ENCODE measurements at regions not wholly inside any gene's neighbourhood (a gene's known extent, or its start where the extent isn't known, plus 50 kb on each side); places are given as distances from the start of the nearest gene placed in this dataset.

- no peaks in the 10 kb centered on the region for H3K27me3 ChIP-seq (ENCODE audit: insufficient read depth, low read length)
- H2BK12ac ChIP-seq (ENCODE audit: insufficient read length, low read depth, low read length), result no peak overlapping the region
- no peak overlapping the region for H4K91ac ChIP-seq (ENCODE audit: insufficient read length, low read depth, low read length)
- H3K9me3 ChIP-seq (ENCODE audit: control insufficient read depth, low read depth, low read length), result no peaks in the 10 kb centered on the region
- no peak overlapping the region for H3K27ac ChIP-seq (ENCODE audit: insufficient read length, low read depth, low read length)
- H2AK5ac ChIP-seq (ENCODE audit: insufficient read length, low read length), result no peak overlapping the region
- Mint-ChIP-seq H3K27me3 (ENCODE audit: low read depth) (peaks cover 2% of the 10 kb centered on the region), H3K9me3 (0 out of 5 replicates have a peak, but pooled peaks cover 0 to under 1% of the 10 kb centered on the region in 2 experiments), H3K4me3 (no peak overlapping the region), H3K36me3 (ENCODE audit: insufficient read depth in 1 of 3, low read depth in 3 of 3) (no peaks in the 10 kb centered on the region), H3K4me1 (peaks cover 7 to 20% of the 10 kb centered on the region in 2 experiments), H3K27ac (no peak overlapping the region)
- no peak overlapping the region for H3T11ph ChIP-seq (ENCODE audit: low read length)
- H3K23ac ChIP-seq (ENCODE audit: insufficient read length, low read depth, low read length), result no peak overlapping the region
- no peak overlapping the region for H3K14ac ChIP-seq (ENCODE audit: insufficient read depth, low read length)
- H3K4ac ChIP-seq (ENCODE audit: low read depth, low read length), result no peak overlapping the region
- no peaks in the 10 kb centered on the region for H3K79me1 ChIP-seq (ENCODE audit: insufficient read depth, low read depth, low read length, poor library complexity, severe bottlenecking)
- no peak overlapping the region for H4K8ac ChIP-seq (replicated peaks; ENCODE audit: insufficient read length, low read depth, low read length)
- no peaks in the 10 kb centered on the region for H3K4me1 ChIP-seq (ENCODE audit: insufficient read depth, low read length)
- H3K23me2 ChIP-seq (ENCODE audit: insufficient read length, low read depth, low read length, poor library complexity, severe bottlenecking), result no peaks in the 10 kb centered on the region
- peak; percentile 10 for DNase-seq
- no CpG with 5 or more reads among the region's 6 CpGs for WGBS (ENCODE audit: extremely low coverage, insufficient read length, low lambda C conversion rate)
- H2BK5ac ChIP-seq (ENCODE audit: insufficient read length, low read length), result no peak overlapping the region
- H2BK20ac ChIP-seq (ENCODE audit: low read depth, low read length, poor library complexity, severe bottlenecking), result no peak overlapping the region
- no peak overlapping the region for H3K9ac ChIP-seq (ENCODE audit: extremely low read depth, insufficient read length, low read length)
- H2BK120ac ChIP-seq (ENCODE audit: low read depth, low read length, poor library complexity, severe bottlenecking), result no peak overlapping the region
- H3K79me2 ChIP-seq (ENCODE audit: insufficient read depth, low read length), result no peaks in the 10 kb centered on the region
- no peak overlapping the region for H4K5ac ChIP-seq (ENCODE audit: insufficient read length, low read depth, low read length)
- no peak for TF ChIP-seq CTCF (conservative IDR thresholded peaks at IDR 0.05)
- no peak overlapping the region for H3K4me2 ChIP-seq (ENCODE audit: insufficient read depth, insufficient read length, low read length)
- no peak overlapping the region for H2AFZ ChIP-seq (ENCODE audit: low read length)
- H3K56ac ChIP-seq (ENCODE audit: insufficient read length, low read depth, low read length), result no peak overlapping the region
- no peak overlapping the region for H2BK15ac ChIP-seq (ENCODE audit: low read depth, low read length)
- no peak overlapping the region for H3K18ac ChIP-seq (ENCODE audit: insufficient read length, low read depth, low read length)
- H4K20me1 ChIP-seq (ENCODE audit: control insufficient read depth, insufficient read depth, insufficient read length), result no peaks in the 10 kb centered on the region
Measured at GRCh38 chr5:133847301-133847700, 121.1 kb downstream of the C5orf15 start.
